ENCODE measurements at regions not wholly inside any gene's neighbourhood (a gene's known extent, or its start where the extent isn't known, plus 50 kb on each side); places are given as distances from the start of the nearest gene placed in this dataset.

DNA sequence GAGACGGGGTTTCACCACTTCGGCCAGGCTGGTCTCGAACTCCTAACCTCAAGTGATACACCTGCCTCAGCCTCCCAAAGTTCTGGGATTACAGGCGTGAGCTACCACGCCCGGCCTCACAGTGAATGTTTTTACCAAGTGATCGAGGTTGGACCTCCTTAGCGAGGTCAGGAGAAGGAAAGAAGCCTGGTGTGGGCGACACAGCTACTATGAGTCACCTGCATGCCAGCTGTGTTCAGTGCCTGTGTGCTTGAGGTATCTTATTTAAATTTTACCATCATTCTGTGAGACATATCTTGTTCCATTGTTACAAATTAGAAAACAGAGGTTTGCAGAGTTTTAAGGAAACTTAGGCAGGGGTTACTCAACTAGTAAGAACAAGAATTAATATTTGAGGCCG lies 174.8 kb upstream of the DYNLRB2 start:
- no peak for ATAC-seq
- TF ChIP-seq ZC3H10 (CRISPR knock-in tag; IDR thresholded peaks at IDR 0.05), result no peak
- TF ChIP-seq ZNF565 (CRISPR knock-in tag; conservative IDR thresholded peaks at IDR 0.05; ENCODE audit: low read depth), result no peak
- no peak for TF ChIP-seq ESRRG (CRISPR knock-in tag; IDR thresholded peaks at IDR 0.05)
- no peak for TF ChIP-seq ARNTL (CRISPR knock-in tag; IDR thresholded peaks at IDR 0.05; ENCODE audit: borderline replicate concordance, low read depth)
- TF ChIP-seq TCF4 (CRISPR knock-in tag; IDR thresholded peaks at IDR 0.05; ENCODE audit: borderline replicate concordance), result no peak
- TF ChIP-seq, protein P1, sequence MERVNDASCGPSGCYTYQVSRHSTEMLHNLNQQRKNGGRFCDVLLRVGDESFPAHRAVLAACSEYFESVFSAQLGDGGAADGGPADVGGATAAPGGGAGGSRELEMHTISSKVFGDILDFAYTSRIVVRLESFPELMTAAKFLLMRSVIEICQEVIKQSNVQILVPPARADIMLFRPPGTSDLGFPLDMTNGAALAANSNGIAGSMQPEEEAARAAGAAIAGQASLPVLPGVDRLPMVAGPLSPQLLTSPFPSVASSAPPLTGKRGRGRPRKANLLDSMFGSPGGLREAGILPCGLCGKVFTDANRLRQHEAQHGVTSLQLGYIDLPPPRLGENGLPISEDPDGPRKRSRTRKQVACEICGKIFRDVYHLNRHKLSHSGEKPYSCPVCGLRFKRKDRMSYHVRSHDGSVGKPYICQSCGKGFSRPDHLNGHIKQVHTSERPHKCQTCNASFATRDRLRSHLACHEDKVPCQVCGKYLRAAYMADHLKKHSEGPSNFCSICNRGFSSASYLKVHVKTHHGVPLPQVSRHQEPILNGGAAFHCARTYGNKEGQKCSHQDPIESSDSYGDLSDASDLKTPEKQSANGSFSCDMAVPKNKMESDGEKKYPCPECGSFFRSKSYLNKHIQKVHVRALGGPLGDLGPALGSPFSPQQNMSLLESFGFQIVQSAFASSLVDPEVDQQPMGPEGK (CRISPR knock-in tag; IDR thresholded peaks at IDR 0.05; ENCODE audit: borderline replicate concordance), result no peak
- no peak for TF ChIP-seq TOX (CRISPR knock-in tag; IDR thresholded peaks at IDR 0.05; ENCODE audit: borderline replicate concordance)
- TF ChIP-seq, protein P2, sequence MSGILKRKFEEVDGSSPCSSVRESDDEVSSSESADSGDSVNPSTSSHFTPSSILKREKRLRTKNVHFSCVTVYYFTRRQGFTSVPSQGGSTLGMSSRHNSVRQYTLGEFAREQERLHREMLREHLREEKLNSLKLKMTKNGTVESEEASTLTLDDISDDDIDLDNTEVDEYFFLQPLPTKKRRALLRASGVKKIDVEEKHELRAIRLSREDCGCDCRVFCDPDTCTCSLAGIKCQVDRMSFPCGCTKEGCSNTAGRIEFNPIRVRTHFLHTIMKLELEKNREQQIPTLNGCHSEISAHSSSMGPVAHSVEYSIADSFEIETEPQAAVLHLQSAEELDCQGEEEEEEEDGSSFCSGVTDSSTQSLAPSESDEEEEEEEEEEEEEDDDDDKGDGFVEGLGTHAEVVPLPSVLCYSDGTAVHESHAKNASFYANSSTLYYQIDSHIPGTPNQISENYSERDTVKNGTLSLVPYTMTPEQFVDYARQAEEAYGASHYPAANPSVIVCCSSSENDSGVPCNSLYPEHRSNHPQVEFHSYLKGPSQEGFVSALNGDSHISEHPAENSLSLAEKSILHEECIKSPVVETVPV (CRISPR knock-in tag; IDR thresholded peaks at IDR 0.05), result no peak
- no peak for TF ChIP-seq ZFP3 (CRISPR knock-in tag; IDR thresholded peaks at IDR 0.05)
- no peak for TF ChIP-seq OSR1 (CRISPR knock-in tag; IDR thresholded peaks at IDR 0.05)
- TF ChIP-seq, protein P3, sequence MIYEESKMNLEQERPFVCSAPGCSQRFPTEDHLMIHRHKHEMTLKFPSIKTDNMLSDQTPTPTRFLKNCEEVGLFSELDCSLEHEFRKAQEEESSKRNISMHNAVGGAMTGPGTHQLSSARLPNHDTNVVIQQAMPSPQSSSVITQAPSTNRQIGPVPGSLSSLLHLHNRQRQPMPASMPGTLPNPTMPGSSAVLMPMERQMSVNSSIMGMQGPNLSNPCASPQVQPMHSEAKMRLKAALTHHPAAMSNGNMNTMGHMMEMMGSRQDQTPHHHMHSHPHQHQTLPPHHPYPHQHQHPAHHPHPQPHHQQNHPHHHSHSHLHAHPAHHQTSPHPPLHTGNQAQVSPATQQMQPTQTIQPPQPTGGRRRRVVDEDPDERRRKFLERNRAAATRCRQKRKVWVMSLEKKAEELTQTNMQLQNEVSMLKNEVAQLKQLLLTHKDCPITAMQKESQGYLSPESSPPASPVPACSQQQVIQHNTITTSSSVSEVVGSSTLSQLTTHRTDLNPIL (CRISPR knock-in tag; IDR thresholded peaks at IDR 0.05; ENCODE audit: low read depth), result no peak
- TF ChIP-seq PPARA (CRISPR knock-in tag; IDR thresholded peaks at IDR 0.05; ENCODE audit: borderline replicate concordance), result no peak
- no peak for TF ChIP-seq RARB (CRISPR knock-in tag; IDR thresholded peaks at IDR 0.05)

DNA sequence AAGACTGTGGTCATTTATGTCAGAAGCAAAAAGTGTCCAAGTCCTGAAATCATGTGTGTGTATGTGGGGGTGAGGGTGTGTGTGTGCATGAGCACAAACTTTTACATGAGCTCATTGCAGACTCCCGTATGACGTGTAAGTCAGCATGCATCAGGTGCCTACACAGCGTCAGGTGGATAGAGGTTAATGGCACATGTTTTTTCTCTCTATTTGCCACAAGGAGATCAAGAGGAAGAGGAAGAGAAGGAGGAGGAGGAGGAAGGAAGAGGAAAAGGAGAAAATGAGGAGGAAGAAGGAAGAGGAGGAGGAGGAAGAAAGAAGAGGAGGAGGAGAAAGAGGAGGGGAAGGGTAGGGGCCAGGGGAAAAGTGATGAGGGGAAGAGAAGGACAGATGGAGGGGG lies 178.0 kb upstream of the DYNLRB2 start:
- ATAC-seq, result no peak
- TF ChIP-seq PPARA (CRISPR knock-in tag; IDR thresholded peaks at IDR 0.05; ENCODE audit: borderline replicate concordance) (no peak), ZFP3 (CRISPR knock-in tag; IDR thresholded peaks at IDR 0.05) (no peak), ZNF565 (CRISPR knock-in tag; conservative IDR thresholded peaks at IDR 0.05; ENCODE audit: low read depth) (no peak), ISL1 (CRISPR knock-in tag; IDR thresholded peaks at IDR 0.05) (no peak), OSR1 (CRISPR knock-in tag; IDR thresholded peaks at IDR 0.05) (no peak), ZNF70 (CRISPR knock-in tag; IDR thresholded peaks at IDR 0.05) (no peak), ESRRG (CRISPR knock-in tag; IDR thresholded peaks at IDR 0.05) (no peak), RARB (CRISPR knock-in tag; IDR thresholded peaks at IDR 0.05) (no peak), CSDC2 (CRISPR knock-in tag; IDR thresholded peaks at IDR 0.05) (no peak), ZFP30 (CRISPR knock-in tag; IDR thresholded peaks at IDR 0.05) (no peak), SNAI2 (CRISPR knock-in tag; IDR thresholded peaks at IDR 0.05) (no peak), BACH2 (CRISPR knock-in tag; IDR thresholded peaks at IDR 0.05; ENCODE audit: borderline replicate concordance) (no peak)
- TF ChIP-seq, protein P4, sequence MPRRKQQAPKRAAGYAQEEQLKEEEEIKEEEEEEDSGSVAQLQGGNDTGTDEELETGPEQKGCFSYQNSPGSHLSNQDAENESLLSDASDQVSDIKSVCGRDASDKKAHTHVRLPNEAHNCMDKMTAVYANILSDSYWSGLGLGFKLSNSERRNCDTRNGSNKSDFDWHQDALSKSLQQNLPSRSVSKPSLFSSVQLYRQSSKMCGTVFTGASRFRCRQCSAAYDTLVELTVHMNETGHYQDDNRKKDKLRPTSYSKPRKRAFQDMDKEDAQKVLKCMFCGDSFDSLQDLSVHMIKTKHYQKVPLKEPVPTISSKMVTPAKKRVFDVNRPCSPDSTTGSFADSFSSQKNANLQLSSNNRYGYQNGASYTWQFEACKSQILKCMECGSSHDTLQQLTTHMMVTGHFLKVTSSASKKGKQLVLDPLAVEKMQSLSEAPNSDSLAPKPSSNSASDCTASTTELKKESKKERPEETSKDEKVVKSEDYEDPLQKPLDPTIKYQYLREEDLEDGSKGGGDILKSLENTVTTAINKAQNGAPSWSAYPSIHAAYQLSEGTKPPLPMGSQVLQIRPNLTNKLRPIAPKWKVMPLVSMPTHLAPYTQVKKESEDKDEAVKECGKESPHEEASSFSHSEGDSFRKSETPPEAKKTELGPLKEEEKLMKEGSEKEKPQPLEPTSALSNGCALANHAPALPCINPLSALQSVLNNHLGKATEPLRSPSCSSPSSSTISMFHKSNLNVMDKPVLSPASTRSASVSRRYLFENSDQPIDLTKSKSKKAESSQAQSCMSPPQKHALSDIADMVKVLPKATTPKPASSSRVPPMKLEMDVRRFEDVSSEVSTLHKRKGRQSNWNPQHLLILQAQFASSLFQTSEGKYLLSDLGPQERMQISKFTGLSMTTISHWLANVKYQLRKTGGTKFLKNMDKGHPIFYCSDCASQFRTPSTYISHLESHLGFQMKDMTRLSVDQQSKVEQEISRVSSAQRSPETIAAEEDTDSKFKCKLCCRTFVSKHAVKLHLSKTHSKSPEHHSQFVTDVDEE (CRISPR knock-in tag; IDR thresholded peaks at IDR 0.05), result no peak
- TF ChIP-seq, protein P2 (CRISPR knock-in tag; IDR thresholded peaks at IDR 0.05), result no peak
- TF ChIP-seq, protein P5, sequence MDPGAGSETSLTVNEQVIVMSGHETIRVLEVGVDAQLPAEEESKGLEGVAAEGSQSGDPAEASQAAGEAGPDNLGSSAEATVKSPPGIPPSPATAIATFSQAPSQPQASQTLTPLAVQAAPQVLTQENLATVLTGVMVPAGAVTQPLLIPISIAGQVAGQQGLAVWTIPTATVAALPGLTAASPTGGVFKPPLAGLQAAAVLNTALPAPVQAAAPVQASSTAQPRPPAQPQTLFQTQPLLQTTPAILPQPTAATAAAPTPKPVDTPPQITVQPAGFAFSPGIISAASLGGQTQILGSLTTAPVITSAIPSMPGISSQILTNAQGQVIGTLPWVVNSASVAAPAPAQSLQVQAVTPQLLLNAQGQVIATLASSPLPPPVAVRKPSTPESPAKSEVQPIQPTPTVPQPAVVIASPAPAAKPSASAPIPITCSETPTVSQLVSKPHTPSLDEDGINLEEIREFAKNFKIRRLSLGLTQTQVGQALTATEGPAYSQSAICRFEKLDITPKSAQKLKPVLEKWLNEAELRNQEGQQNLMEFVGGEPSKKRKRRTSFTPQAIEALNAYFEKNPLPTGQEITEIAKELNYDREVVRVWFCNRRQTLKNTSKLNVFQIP (CRISPR knock-in tag; IDR thresholded peaks at IDR 0.05; ENCODE audit: borderline replicate concordance, low read depth), result no peak
- TF ChIP-seq, protein P3 (CRISPR knock-in tag; IDR thresholded peaks at IDR 0.05; ENCODE audit: low read depth), result no peak
